Breast epithelium (tissue), 3 donors: ENCODE measurements at regions not wholly inside any gene's neighbourhood (a gene's known extent, or its start where the extent isn't known, plus 50 kb on each side); places are given as distances from the start of the nearest gene placed in this dataset.

Experiments
- CTCF ChIP-seq, 3 donors: fragments of 450-650 bp; IDR thresholded peaks; one replicate each; pipeline ENCODE4 v1.5.1; 2016 to 2017; ENCODE audit warnings: antibody characterized with exemption in 3 of 3, mild to moderate bottlenecking in 3 of 3, moderate library complexity in 3 of 3
- POLR2A ChIP-seq: fragments of 450-650 bp; IDR thresholded peaks from one replicate; pipeline ENCODE4 v1.6.1; 2016; ENCODE audit warnings: antibody characterized with exemption, mild to moderate bottlenecking, moderate library complexity
- POLR2AphosphoS5 ChIP-seq, 3 donors: sonication (generic); formaldehyde crosslinking; IDR thresholded peaks; one replicate each; pipeline ENCODE4 v1.6.1; 2017; ENCODE audit warnings: antibody characterized with exemption in 3 of 3

GRCh38 chr21:32114419-32115035 lies 164.3 kb downstream of the MIS18A start:
- TF ChIP-seq CTCF (IDR thresholded peaks at IDR 0.05) (no peak), POLR2AphosphoS5 (IDR thresholded peaks at IDR 0.05) (no peak), POLR2A (no peak)
